WERI-Rb-1 (cell line): ENCODE measurements at regions not wholly inside any gene's neighbourhood (a gene's known extent, or its start where the extent isn't known, plus 50 kb on each side); places are given as distances from the start of the nearest gene placed in this dataset.
"Not testable (repeated sequence)": the region's sequence is repeated elsewhere in the genome, so short reads cannot be mapped to it uniquely, and the experiment has no call there.

Experiments
- DNase-seq: peaks from one replicate; pipeline ENCODE4 v3.0.0-alpha.2; 2020
- H3K27ac ChIP-seq: fragments of 250-450 bp; sonication (Bioruptor Pico); 2 replicates; pipeline ENCODE4 v1.5.1; 2020; ENCODE audit warnings: mild to moderate bottlenecking, moderate library complexity
- H3K27me3 ChIP-seq: fragments of 250-450 bp; sonication (Bioruptor Pico); 2 replicates; pipeline ENCODE4 v1.5.1; 2021; ENCODE audit warnings: mild to moderate bottlenecking, low read depth, moderate library complexity; ENCODE audit not compliant: insufficient read depth, severe bottlenecking
- H3K36me3 ChIP-seq: fragments of 250-450 bp; sonication (Bioruptor Pico); 2 replicates; pipeline ENCODE4 v1.5.1; 2020; ENCODE audit warnings: mild to moderate bottlenecking, moderate library complexity
- H3K4me3 ChIP-seq: 2 replicates; pipeline ENCODE4 v1.5.1; 2011; ENCODE audit warnings: low read depth, mild to moderate bottlenecking, control low read depth, low read length
- H3K9me3 ChIP-seq: fragments of 250-450 bp; sonication (Bioruptor Pico); 2 replicates; pipeline ENCODE4 v1.5.1; 2021; ENCODE audit warnings: mild to moderate bottlenecking, moderate library complexity; ENCODE audit not compliant: severe bottlenecking
- TF ChIP-seq, protein P1 (sequence below): IDR thresholded peaks from 2 replicates; pipeline ENCODE4 v1.5.1; 2011; ENCODE audit warnings: low read depth, mild to moderate bottlenecking, control low read depth, inconsistent platforms, low read length

DNA sequence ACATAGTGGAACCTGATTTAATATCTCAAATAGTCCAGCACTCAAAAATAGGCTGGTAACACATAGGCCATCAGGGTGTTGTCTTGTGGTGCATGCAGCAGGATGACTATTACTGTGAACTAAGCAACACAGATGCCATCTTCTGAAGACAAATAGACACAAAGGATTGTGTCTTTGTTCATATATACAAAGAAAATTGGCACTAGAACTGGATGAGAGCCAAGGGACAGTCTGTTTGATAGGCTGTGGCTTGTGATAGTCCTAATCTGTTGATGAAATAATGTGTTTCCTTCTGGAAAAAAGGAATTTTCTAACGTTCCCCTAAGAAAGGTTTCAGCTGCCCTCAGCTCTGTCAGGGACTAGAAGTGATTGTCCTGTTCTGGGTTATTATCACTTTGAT is 129.8 kb downstream of the TPBG start:
- H3K4me3 ChIP-seq, result no peak overlapping the region
- DNase-seq, result no peak
- no peaks in the 10 kb centered on the region for H3K36me3 ChIP-seq
- TF ChIP-seq, protein P1, sequence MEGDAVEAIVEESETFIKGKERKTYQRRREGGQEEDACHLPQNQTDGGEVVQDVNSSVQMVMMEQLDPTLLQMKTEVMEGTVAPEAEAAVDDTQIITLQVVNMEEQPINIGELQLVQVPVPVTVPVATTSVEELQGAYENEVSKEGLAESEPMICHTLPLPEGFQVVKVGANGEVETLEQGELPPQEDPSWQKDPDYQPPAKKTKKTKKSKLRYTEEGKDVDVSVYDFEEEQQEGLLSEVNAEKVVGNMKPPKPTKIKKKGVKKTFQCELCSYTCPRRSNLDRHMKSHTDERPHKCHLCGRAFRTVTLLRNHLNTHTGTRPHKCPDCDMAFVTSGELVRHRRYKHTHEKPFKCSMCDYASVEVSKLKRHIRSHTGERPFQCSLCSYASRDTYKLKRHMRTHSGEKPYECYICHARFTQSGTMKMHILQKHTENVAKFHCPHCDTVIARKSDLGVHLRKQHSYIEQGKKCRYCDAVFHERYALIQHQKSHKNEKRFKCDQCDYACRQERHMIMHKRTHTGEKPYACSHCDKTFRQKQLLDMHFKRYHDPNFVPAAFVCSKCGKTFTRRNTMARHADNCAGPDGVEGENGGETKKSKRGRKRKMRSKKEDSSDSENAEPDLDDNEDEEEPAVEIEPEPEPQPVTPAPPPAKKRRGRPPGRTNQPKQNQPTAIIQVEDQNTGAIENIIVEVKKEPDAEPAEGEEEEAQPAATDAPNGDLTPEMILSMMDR, result no peak
- H3K9me3 ChIP-seq, result peaks cover 2% of the 10 kb centered on the region
- no peak overlapping the region for H3K27ac ChIP-seq
- H3K27me3 ChIP-seq, result no peaks in the 10 kb centered on the region

DNA sequence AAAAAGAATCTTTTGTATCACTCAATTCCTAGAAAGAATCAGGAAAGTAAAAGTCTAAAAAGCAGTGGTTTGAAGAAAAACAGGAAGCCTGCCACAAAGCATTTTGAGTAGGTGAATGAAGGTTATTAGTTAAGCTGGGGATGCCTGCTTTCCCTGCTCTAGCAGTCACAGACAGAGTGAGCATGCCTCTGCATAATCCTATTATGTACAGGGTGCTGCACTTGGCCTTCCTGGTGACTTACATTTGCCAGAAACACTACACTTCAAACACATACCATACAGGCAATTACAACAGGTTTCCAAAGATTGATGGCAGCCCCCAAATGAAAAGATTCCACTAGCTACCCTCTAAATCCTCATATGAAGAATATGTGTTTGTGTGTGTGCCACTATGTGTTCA is 130.8 kb downstream of the TPBG start:
- H3K27me3 ChIP-seq, result no peaks in the 10 kb centered on the region
- no peaks in the 10 kb centered on the region for H3K9me3 ChIP-seq
- DNase-seq, result peak; percentile 66
- H3K27ac ChIP-seq, result no peak overlapping the region
- no peak overlapping the region for H3K4me3 ChIP-seq
- TF ChIP-seq, protein P1, result no peak
- H3K36me3 ChIP-seq, result no peaks in the 10 kb centered on the region

DNA sequence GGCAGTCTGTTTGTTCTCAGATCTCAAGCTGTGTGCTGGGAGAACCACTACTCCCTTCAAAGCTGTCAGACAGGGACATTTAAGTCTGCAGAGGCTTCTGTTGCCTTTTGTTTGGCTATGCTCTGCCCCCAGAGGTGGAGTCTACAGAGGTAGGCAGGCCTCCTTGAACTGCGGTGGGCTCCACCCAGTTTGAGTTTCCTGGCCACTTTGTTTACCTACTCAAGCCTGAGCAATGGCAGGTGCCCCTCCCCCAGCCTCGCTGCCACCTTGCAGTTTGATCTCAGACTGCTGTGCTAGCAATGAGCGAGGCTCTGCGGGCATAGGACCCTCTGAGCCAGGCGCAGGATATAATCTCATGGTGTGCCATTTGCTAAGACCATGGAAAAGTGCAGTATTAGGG is 138.3 kb downstream of the TPBG start:
- not testable (repeated sequence) for DNase-seq, H3K27ac ChIP-seq, H3K36me3 ChIP-seq, H3K27me3 ChIP-seq, H3K9me3 ChIP-seq, H3K4me3 ChIP-seq

DNA sequence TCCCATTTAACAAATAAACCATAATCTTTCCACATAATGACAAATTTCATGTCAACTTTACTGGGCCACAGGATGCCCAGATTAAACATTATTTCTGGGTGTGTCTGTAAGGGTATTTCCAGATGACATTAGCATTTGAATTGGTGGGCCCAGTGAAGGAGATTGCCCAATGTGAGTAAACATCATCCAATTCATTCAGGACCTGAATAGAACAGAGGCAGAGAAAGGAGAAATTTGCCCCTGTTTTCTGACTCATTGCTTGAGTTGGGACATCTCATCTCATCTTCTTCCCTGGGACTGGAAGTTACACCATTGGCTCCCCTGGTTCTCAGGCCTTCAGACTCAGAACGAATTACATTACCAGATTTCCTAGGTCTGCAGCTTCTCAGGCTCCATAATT is 142.9 kb downstream of the TPBG start:
- no peak for DNase-seq
- Histone ChIP-seq H3K4me3 (no peak overlapping the region), H3K9me3 (no peaks in the 10 kb centered on the region), H3K27me3 (no peaks in the 10 kb centered on the region), H3K36me3 (no peaks in the 10 kb centered on the region), H3K27ac (no peak overlapping the region)
- TF ChIP-seq, protein P1, result no peak

DNA sequence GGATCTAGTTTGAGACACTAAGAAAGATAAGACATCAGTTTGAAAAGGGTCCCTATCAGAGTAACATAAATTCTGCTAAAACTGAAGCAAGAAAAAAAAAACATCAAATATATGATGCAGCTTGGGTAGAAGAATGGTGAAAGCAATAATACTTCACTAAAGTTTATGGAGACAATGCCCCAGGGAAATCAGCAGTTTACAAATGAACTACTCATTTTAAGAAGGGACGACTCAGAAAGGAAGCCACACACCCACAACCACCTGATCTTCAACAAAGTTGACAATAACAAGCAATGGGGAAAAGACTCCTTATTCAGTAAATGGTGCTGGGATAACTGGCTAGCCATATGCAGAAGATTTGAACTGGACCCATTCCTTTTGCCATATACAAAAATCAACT is 143.5 kb downstream of the TPBG start:
- Histone ChIP-seq H3K9me3 (no peaks in the 10 kb centered on the region), H3K27me3 (no peaks in the 10 kb centered on the region), H3K4me3 (no peak overlapping the region), H3K27ac (no peak overlapping the region), H3K36me3 (no peaks in the 10 kb centered on the region)
- TF ChIP-seq, protein P1, result no peak
- no peak for DNase-seq

DNA sequence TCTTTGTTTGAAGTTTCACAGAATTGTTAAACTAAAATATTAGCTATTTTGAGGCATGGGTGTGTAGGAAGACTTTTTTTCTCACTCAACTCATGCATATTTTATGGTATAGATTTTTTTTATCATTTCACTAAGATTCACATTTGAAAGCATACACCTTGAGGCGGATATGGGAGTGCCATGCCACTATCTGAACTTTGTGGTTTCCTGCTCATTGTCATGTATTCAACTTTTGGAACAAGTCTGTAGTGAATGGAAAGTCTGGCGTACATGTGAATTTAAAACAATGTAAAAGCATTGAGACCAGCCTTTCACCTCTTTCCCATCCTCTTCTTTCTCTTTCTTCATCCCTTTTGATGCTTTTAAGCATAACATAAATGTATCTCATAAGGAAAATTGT is 147.9 kb downstream of the TPBG start:
- no peak for DNase-seq
- H3K36me3 ChIP-seq, result no peaks in the 10 kb centered on the region
- H3K4me3 ChIP-seq, result no peak overlapping the region
- H3K9me3 ChIP-seq, result no peaks in the 10 kb centered on the region
- no peak overlapping the region for H3K27ac ChIP-seq
- H3K27me3 ChIP-seq, result no peaks in the 10 kb centered on the region
- TF ChIP-seq, protein P1, result no peak

DNA sequence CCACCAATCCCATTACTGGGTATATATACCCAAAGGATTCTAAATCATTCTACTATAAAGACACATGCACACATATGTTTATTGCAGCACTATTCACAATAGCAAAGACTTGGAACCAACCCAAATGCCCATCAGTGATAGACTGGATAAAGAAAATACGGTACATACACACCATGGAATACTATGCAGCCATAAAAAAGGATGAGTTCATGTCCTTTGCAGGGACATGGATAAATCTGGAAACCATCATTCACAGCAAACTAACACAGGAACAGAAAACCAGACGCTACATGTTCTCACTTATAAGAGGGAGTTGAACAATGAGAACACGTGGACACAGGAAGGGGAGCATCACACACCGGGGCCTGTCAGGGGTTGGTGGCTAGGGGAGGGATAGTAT is 154.3 kb downstream of the TPBG start:
- not testable (repeated sequence) for H3K27me3 ChIP-seq, H3K27ac ChIP-seq, H3K9me3 ChIP-seq, DNase-seq, H3K4me3 ChIP-seq, H3K36me3 ChIP-seq
